HG03060 (cell line): ENCODE measurements at regions not wholly inside any gene's neighbourhood (a gene's known extent, or its start where the extent isn't known, plus 50 kb on each side); places are given as distances from the start of the nearest gene placed in this dataset.

Experiments
- ATAC-seq: cut with Tn5 transposase; IDR thresholded peaks from one replicate; pipeline ENCODE4 v1.9.1; 2021; ENCODE audit warnings: low read depth, moderate number of reproducible peaks; ENCODE audit not compliant: unreplicated experiment

- no peak for ATAC-seq
Measured at GRCh38 chr6:167049275-167049674, 50.1 kb downstream of the CEP43 start.

GRCh38 chr6:167050903-167051302, 51.7 kb downstream of the CEP43 start:
- ATAC-seq: no peak

GRCh38 chr6:167053895-167054530, 54.8 kb downstream of the CEP43 start:
- no peak for ATAC-seq

GRCh38 chr6:167054987-167055386, 55.8 kb downstream of the CEP43 start:
- no peak for ATAC-seq

- peak; percentile 96 for ATAC-seq
Measured at GRCh38 chr6:167056370-167056769, 57.2 kb downstream of the CEP43 start.

- ATAC-seq: no peak
Measured at GRCh38 chr6:167058261-167058660, 59.1 kb downstream of the CEP43 start.
